HCT116 (cell line): ENCODE measurements at regions not wholly inside any gene's neighbourhood (a gene's known extent, or its start where the extent isn't known, plus 50 kb on each side); places are given as distances from the start of the nearest gene placed in this dataset.

Source experiments
- ATAC-seq: fragments of 200-7000 bp; cut with Tn5 transposase; 2 replicates; pipeline ENCODE4 v1.9.1; 2020; ENCODE audit warnings: mild to moderate bottlenecking, moderate library complexity
- BruUV-seq: library from RNA; stranded (reverse); fragments of 400-500 nt; replicated peaks from 2 replicates; lab custom pipeline; 2021; lab: Mats Ljungman, UMichigan
- CTCF ChIA-PET: fragments of 300-600 bp; sonication (Branson Sonifier 250); formaldehyde crosslinking; loops from one replicate; lab custom pipeline; 2021; ENCODE audit warnings: antibody characterized with exemption; lab: Charles Lee
- POLR2A ChIA-PET: fragments of 300-600, 350-600 bp; sonication (Branson Sonifier 250); formaldehyde crosslinking; loops from one replicate; lab custom pipeline; 2021; ENCODE audit warnings: antibody characterized with exemption; lab: Charles Lee
- RAD21 ChIA-PET, 2 experiments: fragments of 300-600 bp; sonication (Branson Sonifier 250); formaldehyde crosslinking; loops; one replicate each; lab custom pipeline; 2023; ENCODE audit warnings: low total read pairs in 2 of 2; ENCODE audit not compliant: uncharacterized antibody in 2 of 2, unreplicated experiment in 2 of 2, low non-redundant PET in 1 of 2; lab: Charles Lee
- DNase-seq: peaks from one replicate; pipeline ENCODE4 v3.0.0-alpha.2; 2010; ENCODE audit warnings: low read depth, low spot score
- H2AFZ ChIP-seq: fragments of 200-600 bp; shearing (Covaris generic), sonication (generic); 2 replicates; pipeline ENCODE4 v1.6.1; 2017; ENCODE audit warnings: low read depth, mixed run types, mixed read lengths, antibody characterized with exemption, low read length; ENCODE audit not compliant: poor library complexity, severe bottlenecking
- H3K27ac ChIP-seq: 2 replicates; pipeline ENCODE4 v1.5.1; 2012; ENCODE audit warnings: low read depth, low read length
- H3K27me3 ChIP-seq: fragments of 200-600 bp; sonication (generic); 2 replicates; pipeline ENCODE4 v1.6.1; 2016; ENCODE audit warnings: mixed run types, low read length, mixed read lengths; ENCODE audit not compliant: insufficient read depth
- H3K36me3 ChIP-seq, 2 experiments: fragments of 200-500 bp in 1 of 2; fragments of 200-600 bp in 1 of 2; sonication (Bioruptor generic) in 1 of 2; sonication (generic) in 1 of 2; 2 replicates each; pipeline versions ENCODE4 v1.5.1 to v1.6.1; 2014 to 2016; ENCODE audit warnings: low read length in 2 of 2, inconsistent platforms in 1 of 2, mixed read lengths in 1 of 2, mixed run types in 1 of 2; ENCODE audit not compliant: insufficient read depth in 2 of 2, control insufficient read depth in 1 of 2
- H3K4me1 ChIP-seq, 2 experiments: fragments of 200-600 bp in 1 of 2; sonication (generic) in 1 of 2; 2 replicates each; pipeline versions ENCODE4 v1.5.1 to v1.6.1; 2012 to 2017; ENCODE audit warnings: low read length in 2 of 2, inconsistent platforms in 1 of 2, mild to moderate bottlenecking in 1 of 2, mixed read lengths in 1 of 2, mixed run types in 1 of 2, moderate library complexity in 1 of 2; ENCODE audit not compliant: insufficient read depth in 2 of 2, control insufficient read depth in 1 of 2
- H3K4me2 ChIP-seq: fragments of 200-600 bp; sonication (generic); 2 replicates; pipeline ENCODE4 v1.6.1; 2017; ENCODE audit warnings: mixed run types, low read length, mixed read lengths
- H3K4me3 ChIP-seq, 2 experiments: fragments of 200-600 bp in 1 of 2; sonication (generic) in 1 of 2; replicated peaks in 1 of 2; 2 replicates each; pipeline ENCODE4 v1.5.1; 2011 to 2016; ENCODE audit warnings: low read length in 2 of 2, control low read depth in 1 of 2, low read depth in 1 of 2, mild to moderate bottlenecking in 1 of 2, mixed read lengths in 1 of 2, mixed run types in 1 of 2
- H3K79me2 ChIP-seq: fragments of 200-600 bp; sonication (generic); 2 replicates; pipeline ENCODE4 v1.6.1; 2017; ENCODE audit warnings: mild to moderate bottlenecking, mixed run types, low read length, moderate library complexity, mixed read lengths; ENCODE audit not compliant: insufficient read depth
- H3K9ac ChIP-seq: fragments of 200-600 bp; sonication (generic); 2 replicates; pipeline ENCODE4 v1.6.1; 2016; ENCODE audit warnings: low read length, mixed read lengths
- H3K9me2 ChIP-seq: fragments of 200-600 bp; sonication (generic), shearing (Covaris generic); 2 replicates; pipeline ENCODE4 v1.6.1; 2017; ENCODE audit warnings: mixed run types, mild to moderate bottlenecking, moderate library complexity; ENCODE audit not compliant: insufficient read depth
- H3K9me3 ChIP-seq, 2 experiments: fragments of 200-500 bp in 1 of 2; fragments of 200-600 bp in 1 of 2; sonication (Bioruptor generic) in 1 of 2; sonication (generic) in 1 of 2; 2 replicates each; pipeline ENCODE4 v1.6.1; 2014 to 2017; ENCODE audit warnings: low read length in 2 of 2, mixed read lengths in 2 of 2, inconsistent platforms in 1 of 2, low read depth in 1 of 2, mild to moderate bottlenecking in 1 of 2, mixed run types in 1 of 2, moderate library complexity in 1 of 2; ENCODE audit not compliant: control insufficient read depth in 1 of 2, insufficient read depth in 1 of 2
- H4K20me1 ChIP-seq: fragments of 200-600 bp; sonication (generic), shearing (Covaris generic); 2 replicates; pipeline ENCODE4 v1.6.1; 2017; ENCODE audit warnings: mixed run types, mild to moderate bottlenecking, moderate library complexity; ENCODE audit not compliant: insufficient read depth
- CBX3 ChIP-seq: IDR thresholded peaks from 2 replicates; pipeline ENCODE4 v1.6.1; 2012; ENCODE audit warnings: low read depth
- CEBPB ChIP-seq: IDR thresholded peaks from 2 replicates; pipeline ENCODE4 v1.6.1; 2012; ENCODE audit warnings: low read depth
- EGR1 ChIP-seq: IDR thresholded peaks from 2 replicates; pipeline ENCODE4 v1.6.1; 2012; ENCODE audit warnings: low read depth
- ELF1 ChIP-seq: IDR thresholded peaks from 2 replicates; pipeline ENCODE4 v1.6.1; 2012; ENCODE audit warnings: low read depth, borderline replicate concordance
- EZH2 ChIP-seq: fragments of 200-600 bp; sonication (generic); IDR thresholded peaks from 2 replicates; pipeline ENCODE4 v1.6.1; 2017; ENCODE audit warnings: antibody characterized with exemption, mixed run types
- FOSL1 ChIP-seq: IDR thresholded peaks from 2 replicates; pipeline ENCODE4 v1.6.1; 2012; ENCODE audit warnings: low read depth
- JUND ChIP-seq: IDR thresholded peaks from 2 replicates; pipeline ENCODE4 v1.6.1; 2012
- POLR2A ChIP-seq: IDR thresholded peaks from 2 replicates; pipeline ENCODE4 v1.7.0; 2011; ENCODE audit warnings: borderline replicate concordance; ENCODE audit not compliant: insufficient read depth, insufficient read length; ENCODE audit errors: extremely low read depth
- POLR2AphosphoS5 ChIP-seq: IDR thresholded peaks from 2 replicates; pipeline ENCODE4 v1.6.1; 2011; ENCODE audit warnings: mild to moderate bottlenecking, low read depth, low read length, moderate library complexity
- RAD21 ChIP-seq: IDR thresholded peaks from 2 replicates; pipeline ENCODE4 v1.6.1; 2012; ENCODE audit warnings: low read depth, mild to moderate bottlenecking
- SRF ChIP-seq: IDR thresholded peaks from 2 replicates; pipeline ENCODE4 v1.6.1; 2012; ENCODE audit warnings: low read depth
- TCF7L2 ChIP-seq: IDR thresholded peaks from 2 replicates; pipeline ENCODE4 v1.7.0; 2011; ENCODE audit warnings: borderline replicate concordance, inconsistent platforms; ENCODE audit not compliant: insufficient read depth, insufficient read length; ENCODE audit errors: extremely low read depth
- ZNF274 ChIP-seq: fragments of 200-500 bp; sonication (Bioruptor generic); IDR thresholded peaks from 2 replicates; pipeline ENCODE4 v1.6.1; 2014; ENCODE audit warnings: mild to moderate bottlenecking, low read depth, low read length, inconsistent platforms
- intact Hi-C: fragments of 100-400 bp; cut with micrococcal nuclease; formaldehyde crosslinking; loops from 2 replicates; pipeline ENCODE4 v1.10.0; 2022
- TF ChIP-seq, protein P1 (sequence below): IDR thresholded peaks from 2 replicates; pipeline ENCODE4 v1.6.1; 2011; ENCODE audit warnings: mild to moderate bottlenecking, low read length, moderate library complexity; ENCODE audit not compliant: insufficient replicate concordance; ENCODE audit errors: extremely low read depth
- TF ChIP-seq, protein P2 (sequence below): IDR thresholded peaks from 2 replicates; pipeline ENCODE4 v1.6.1; 2012
- TF ChIP-seq, protein P3 (sequence below): IDR thresholded peaks from 2 replicates; pipeline ENCODE4 v1.6.1; 2012; ENCODE audit warnings: low read depth

DNA sequence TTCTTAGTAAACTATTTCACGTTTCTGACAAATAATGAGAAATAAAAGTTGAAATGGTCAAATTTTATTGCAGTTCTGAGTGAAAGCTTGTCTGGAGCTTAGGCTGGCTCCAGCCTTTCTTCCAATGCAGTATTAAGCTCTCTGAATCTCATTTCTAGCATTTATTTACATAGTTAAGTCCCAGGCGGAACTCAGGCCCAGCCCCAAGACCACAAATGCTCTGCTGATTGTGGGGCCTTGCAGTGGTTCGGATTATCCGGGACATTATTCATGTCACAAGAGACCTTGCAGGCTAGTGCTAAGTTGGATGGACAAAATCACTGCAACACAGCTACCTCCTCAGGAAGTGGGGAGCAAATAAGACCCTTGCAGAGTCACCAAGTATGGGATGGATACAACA is 2009.3 kb upstream of the CELF4 start:
- H2AFZ ChIP-seq, result no peak overlapping the region

DNA sequence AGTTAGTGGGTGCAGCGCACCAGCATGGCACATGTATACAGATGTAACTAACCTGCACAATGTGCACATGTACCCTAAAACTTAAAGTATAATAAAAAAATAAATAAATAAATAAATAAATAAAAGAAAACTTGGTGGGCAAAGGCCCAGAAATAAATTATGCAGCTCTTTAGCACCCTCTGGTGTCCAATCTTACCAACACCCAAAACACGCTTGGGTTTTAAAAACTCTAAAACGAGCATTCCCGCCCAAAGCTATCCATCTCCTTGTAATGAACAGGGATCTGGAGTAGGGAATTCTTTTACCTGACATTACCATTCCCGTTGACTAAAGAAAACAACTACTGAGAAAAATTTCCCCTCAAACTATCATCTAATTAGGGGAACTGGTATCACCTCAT is 2005.9 kb upstream of the CELF4 start:
- H3K9me3 ChIP-seq, result no peaks in the 10 kb centered on the region
- H2AFZ ChIP-seq, result no peak overlapping the region
- no peak for ATAC-seq
- DNase-seq, result no peak
- no peak overlapping the region for H3K9ac ChIP-seq
- BruUV-seq, result no TSS peak
- ChIA-PET CTCF (no interaction called here), RAD21 (no interaction called here), POLR2A (no interaction called here)
- H3K36me3 ChIP-seq, result no peaks in the 10 kb centered on the region
- no peaks in the 10 kb centered on the region for H3K27me3 ChIP-seq
- H3K4me1 ChIP-seq, result no peaks in the 10 kb centered on the region
- H3K4me2 ChIP-seq, result no peak overlapping the region
- no peak overlapping the region for H3K4me3 ChIP-seq
- intact Hi-C loops, result no loop called here
- H3K79me2 ChIP-seq, result no peaks in the 10 kb centered on the region
- no peaks in the 10 kb centered on the region for H3K9me2 ChIP-seq
- H4K20me1 ChIP-seq, result no peaks in the 10 kb centered on the region
- no peak overlapping the region for H3K27ac ChIP-seq
- TF ChIP-seq CBX3 (no peak), EGR1 (no peak), RAD21 (peak; percentile 41; the same call in 1 of the 2 replicates), ZNF274 (no peak), POLR2AphosphoS5 (no peak), CEBPB (no peak), JUND (no peak), TCF7L2 (no peak), POLR2A (no peak), SRF (no peak), FOSL1 (no peak)
- TF ChIP-seq, protein P1, sequence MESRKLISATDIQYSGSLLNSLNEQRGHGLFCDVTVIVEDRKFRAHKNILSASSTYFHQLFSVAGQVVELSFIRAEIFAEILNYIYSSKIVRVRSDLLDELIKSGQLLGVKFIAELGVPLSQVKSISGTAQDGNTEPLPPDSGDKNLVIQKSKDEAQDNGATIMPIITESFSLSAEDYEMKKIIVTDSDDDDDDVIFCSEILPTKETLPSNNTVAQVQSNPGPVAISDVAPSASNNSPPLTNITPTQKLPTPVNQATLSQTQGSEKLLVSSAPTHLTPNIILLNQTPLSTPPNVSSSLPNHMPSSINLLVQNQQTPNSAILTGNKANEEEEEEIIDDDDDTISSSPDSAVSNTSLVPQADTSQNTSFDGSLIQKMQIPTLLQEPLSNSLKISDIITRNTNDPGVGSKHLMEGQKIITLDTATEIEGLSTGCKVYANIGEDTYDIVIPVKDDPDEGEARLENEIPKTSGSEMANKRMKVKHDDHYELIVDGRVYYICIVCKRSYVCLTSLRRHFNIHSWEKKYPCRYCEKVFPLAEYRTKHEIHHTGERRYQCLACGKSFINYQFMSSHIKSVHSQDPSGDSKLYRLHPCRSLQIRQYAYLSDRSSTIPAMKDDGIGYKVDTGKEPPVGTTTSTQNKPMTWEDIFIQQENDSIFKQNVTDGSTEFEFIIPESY, result no peak
- TF ChIP-seq, protein P2, sequence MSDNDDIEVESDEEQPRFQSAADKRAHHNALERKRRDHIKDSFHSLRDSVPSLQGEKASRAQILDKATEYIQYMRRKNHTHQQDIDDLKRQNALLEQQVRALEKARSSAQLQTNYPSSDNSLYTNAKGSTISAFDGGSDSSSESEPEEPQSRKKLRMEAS, result no peak
- TF ChIP-seq, protein P3, sequence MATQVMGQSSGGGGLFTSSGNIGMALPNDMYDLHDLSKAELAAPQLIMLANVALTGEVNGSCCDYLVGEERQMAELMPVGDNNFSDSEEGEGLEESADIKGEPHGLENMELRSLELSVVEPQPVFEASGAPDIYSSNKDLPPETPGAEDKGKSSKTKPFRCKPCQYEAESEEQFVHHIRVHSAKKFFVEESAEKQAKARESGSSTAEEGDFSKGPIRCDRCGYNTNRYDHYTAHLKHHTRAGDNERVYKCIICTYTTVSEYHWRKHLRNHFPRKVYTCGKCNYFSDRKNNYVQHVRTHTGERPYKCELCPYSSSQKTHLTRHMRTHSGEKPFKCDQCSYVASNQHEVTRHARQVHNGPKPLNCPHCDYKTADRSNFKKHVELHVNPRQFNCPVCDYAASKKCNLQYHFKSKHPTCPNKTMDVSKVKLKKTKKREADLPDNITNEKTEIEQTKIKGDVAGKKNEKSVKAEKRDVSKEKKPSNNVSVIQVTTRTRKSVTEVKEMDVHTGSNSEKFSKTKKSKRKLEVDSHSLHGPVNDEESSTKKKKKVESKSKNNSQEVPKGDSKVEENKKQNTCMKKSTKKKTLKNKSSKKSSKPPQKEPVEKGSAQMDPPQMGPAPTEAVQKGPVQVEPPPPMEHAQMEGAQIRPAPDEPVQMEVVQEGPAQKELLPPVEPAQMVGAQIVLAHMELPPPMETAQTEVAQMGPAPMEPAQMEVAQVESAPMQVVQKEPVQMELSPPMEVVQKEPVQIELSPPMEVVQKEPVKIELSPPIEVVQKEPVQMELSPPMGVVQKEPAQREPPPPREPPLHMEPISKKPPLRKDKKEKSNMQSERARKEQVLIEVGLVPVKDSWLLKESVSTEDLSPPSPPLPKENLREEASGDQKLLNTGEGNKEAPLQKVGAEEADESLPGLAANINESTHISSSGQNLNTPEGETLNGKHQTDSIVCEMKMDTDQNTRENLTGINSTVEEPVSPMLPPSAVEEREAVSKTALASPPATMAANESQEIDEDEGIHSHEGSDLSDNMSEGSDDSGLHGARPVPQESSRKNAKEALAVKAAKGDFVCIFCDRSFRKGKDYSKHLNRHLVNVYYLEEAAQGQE, result no peak

More for the DNA sequence above, 2009.3 kb upstream of the CELF4 start:
- intact Hi-C loops, result no loop called here
- H4K20me1 ChIP-seq, result no peaks in the 10 kb centered on the region
- no peak overlapping the region for H3K27ac ChIP-seq
- H3K4me3 ChIP-seq, result no peak overlapping the region
- H3K4me1 ChIP-seq, result no peaks in the 10 kb centered on the region
- H3K79me2 ChIP-seq, result no peaks in the 10 kb centered on the region
- no peak for TF ChIP-seq EZH2
- no peak for TF ChIP-seq ELF1
- H3K9ac ChIP-seq, result no peak overlapping the region
- H3K27me3 ChIP-seq, result no peaks in the 10 kb centered on the region
- no peak overlapping the region for H3K4me2 ChIP-seq
- no TSS peak for BruUV-seq
- H3K9me2 ChIP-seq, result no peaks in the 10 kb centered on the region
- ChIA-PET CTCF (no interaction called here), RAD21 (no interaction called here), POLR2A (no interaction called here)
- ATAC-seq (no peak), DNase-seq (no peak)
- H3K36me3 ChIP-seq, result no peaks in the 10 kb centered on the region
- H3K9me3 ChIP-seq, result no peaks in the 10 kb centered on the region
